GM19025 (cell line): ENCODE measurements at regions not wholly inside any gene's neighbourhood (a gene's known extent, or its start where the extent isn't known, plus 50 kb on each side); places are given as distances from the start of the nearest gene placed in this dataset.
"Not testable (repeated sequence)": the region's sequence is repeated elsewhere in the genome, so short reads cannot be mapped to it uniquely, and the experiment has no call there.

Source experiments
- ATAC-seq: cut with Tn5 transposase; IDR thresholded peaks from one replicate; pipeline ENCODE4 v1.9.1; 2021; ENCODE audit warnings: mild to moderate bottlenecking, low read depth, moderate library complexity; ENCODE audit not compliant: unreplicated experiment

DNA sequence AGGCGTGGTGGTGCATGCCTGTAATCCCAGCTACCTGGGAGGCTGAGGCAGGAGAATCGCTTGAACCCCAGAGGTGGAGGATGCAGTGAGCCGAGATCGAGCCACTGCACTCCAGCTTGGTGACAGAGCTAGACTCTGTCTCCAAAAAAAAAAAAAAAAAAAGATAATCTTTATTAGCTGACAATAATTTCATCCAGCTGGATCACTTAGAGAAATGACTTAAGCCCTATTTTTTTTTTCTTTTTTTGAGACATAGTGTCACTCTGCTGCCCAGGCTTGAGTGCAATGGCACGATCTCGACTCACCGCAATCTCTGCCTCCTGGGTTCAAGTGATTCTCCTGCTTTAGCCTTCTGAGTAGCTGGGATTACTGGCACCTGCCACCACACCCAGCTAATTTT, 51.6 kb upstream of the MAP4K4 start:
- ATAC-seq, result not testable (repeated sequence)

GRCh38 chr2:101644842-101645383, 52.6 kb upstream of the MAP4K4 start:
- no peak for ATAC-seq

- no peak for ATAC-seq
These were observed 54.4 kb upstream of the MAP4K4 start for GRCh38 chr2:101643004-101643524.

GRCh38 chr2:101638817-101639605, 58.5 kb upstream of the MAP4K4 start:
- ATAC-seq, result no peak

DNA sequence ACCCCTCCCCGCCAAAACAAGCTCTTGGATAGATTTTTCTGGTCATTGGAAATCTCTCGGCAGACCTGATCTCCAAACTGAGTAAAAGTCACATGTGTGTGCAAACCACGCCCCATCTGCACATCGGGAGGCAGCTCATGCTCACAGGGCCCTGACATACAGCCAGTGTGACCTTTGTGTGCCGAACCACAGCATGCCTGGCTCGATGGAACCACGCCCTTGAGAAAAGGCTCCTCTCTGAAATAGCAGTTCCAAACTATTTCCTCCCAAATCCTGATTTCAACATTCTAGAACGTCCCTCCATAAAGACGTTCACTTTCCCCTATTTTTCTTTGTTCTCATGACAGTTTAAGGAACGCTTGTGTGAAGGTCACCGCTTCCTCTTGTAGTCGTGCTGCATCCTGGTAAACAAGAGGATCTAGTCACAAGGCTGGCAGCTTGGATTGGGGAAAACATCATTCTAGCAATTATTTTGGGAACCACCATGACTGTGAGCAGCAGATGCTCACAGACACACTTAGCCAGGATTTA, 59.3 kb upstream of the MAP4K4 start:
- ATAC-seq, result no peak

DNA sequence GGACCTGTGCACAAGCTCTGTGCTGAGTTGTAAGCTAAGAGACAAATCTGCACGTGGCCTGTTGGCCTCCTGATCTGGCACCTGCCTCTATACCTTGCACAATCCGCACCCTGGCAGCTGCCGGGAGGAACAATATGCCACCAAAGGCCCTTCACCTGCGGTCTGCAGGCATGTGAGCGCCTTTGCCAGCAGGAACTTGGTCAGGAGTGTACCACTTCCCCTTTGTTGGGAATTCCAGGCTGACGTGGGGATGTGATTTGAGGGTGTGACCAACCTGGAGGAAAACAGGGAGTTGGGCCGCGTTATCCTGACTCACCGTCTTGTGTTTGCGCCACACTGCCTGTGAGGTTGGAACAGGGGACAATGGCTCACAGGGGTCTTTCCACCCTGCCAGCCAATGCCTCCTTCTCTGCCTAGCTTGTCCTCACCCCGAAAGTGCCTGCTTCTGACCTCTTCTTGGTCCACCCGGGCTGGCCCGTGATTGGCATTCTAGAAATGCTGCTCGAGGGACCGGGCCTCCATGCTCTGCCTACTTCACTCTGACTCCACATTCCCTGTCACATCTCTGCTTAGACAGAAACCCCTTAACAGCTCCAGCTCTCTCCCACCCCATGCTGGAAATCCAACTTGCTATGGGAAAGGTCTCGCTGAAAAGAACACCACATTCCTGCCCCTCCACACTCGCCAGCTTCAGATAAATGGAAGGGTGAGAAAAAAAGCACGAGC, 67.1 kb upstream of the MAP4K4 start:
- ATAC-seq, result no peak

GRCh38 chr2:101628030-101628392, 69.5 kb upstream of the MAP4K4 start:
- ATAC-seq, result no peak

- ATAC-seq, result no peak
These were observed 70.0 kb upstream of the MAP4K4 start for GRCh38 chr2:101627285-101628029.

DNA sequence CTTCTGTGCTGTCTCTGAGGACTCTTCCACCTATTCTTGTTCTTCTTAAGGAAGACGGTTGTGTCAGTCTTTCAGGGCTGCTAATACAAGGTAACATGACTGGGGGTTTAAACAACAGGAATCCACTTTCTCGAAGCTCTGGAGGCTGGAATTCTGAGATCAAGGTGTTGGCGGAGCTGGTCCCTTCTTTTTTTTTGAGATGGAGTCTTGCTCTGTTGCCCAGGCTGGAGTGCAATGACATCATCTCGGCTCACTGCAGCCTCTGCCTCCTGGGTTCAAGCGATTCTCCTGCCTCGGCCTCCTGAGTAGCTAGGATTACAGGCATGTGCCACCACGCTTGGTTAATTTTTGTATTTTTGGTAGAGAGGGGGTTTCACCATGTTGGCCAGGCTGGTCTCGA, 71.7 kb upstream of the MAP4K4 start:
- not testable (repeated sequence) for ATAC-seq

GRCh38 chr2:101625387-101625786, 72.1 kb upstream of the MAP4K4 start:
- ATAC-seq, result no peak

DNA sequence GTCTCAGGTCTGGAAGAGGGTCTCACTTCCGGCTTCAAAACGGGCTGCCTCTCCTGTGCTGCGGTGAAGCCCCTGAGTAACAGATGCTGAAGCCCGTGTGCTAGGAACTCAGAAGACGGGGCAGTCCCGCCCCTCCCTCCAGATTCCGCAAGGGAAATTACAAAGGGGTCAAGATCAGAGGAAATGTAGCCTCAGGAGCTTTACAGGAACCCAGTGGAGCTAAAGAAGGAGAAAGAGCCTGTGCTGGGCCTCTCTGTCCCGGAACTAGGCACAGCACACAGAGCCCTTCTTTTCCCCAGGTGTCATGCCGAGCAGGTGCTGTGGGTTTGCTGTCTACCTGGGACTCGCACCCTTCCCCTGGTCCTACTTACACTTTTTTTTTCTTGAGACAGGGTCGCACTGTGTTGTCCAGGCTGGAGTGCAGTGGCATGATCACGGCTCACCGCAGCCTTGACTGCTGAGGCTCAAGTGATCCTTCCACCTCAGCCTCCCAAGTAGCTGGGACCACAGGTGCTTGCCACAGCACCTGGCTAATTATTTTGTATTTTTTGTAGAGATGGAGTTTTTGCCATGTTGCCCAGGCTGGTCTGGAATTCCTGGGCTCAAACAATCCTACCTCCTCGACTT, 72.7 kb upstream of the MAP4K4 start:
- no peak for ATAC-seq

- ATAC-seq, result peak; percentile 57
These were observed 74.4 kb upstream of the MAP4K4 start for GRCh38 chr2:101623031-101623521.

GRCh38 chr2:101622210-101623030, 75.1 kb upstream of the MAP4K4 start:
- ATAC-seq, result peak; percentile 81

DNA sequence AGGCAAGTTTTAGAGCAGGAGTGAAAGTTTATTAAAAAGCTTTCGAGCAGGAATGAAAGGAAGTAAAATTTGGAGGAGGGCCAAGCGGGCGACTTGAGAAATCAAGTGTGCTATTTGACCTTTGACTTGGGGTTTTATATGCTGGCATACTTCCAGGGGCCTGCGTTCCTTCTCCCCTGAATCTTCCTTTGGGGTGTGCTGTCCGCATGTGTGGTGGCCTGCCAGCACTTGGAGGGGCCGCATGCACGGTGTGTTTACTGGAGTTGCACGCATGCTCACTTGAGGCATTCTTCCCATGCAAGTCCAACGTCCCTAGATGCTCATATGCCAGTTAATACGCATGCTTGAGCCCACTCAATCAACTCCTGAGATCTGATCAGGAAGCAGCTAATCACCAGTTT, 78.3 kb upstream of the MAP4K4 start:
- no peak for ATAC-seq

DNA sequence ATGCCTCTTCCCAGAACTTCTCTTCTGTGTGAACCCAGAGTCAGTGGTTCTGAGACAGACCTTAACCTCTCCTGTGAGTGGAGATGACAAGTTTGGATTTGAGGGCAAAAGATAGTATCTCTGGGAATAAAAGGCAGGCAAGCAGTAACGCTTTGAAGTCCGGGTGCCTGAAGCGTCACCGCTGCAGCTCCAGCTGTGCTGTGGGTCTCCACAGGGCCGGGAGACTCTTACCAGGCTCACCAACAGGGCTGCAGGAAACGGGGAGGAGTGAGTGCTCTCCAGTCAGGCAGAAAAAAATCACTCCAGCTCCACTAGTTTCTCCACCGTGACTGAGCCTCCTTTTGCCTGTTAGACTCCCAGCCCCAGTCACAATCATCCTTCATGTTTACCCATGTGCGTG, 79.7 kb upstream of the MAP4K4 start:
- no peak for ATAC-seq

DNA sequence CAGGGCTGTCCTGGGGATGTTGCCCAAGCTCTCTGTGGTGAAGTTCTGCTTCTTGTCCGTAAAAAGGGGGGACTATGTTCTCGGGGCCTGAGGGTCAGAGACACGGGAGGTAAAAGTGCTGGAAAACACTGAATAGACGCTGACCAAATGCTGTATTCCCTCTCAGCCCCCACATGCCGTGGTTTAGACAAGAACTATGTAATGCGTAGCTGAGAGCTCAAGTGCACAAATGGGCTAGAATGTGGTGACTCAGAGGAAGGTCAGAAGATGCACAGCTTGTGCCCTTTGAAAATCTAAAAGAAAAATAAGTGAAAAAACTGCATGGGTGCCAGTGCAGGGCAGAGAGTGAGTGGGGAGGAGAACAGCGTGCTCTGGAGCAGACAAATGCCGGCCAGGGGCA, 80.3 kb upstream of the MAP4K4 start:
- ATAC-seq, result no peak

DNA sequence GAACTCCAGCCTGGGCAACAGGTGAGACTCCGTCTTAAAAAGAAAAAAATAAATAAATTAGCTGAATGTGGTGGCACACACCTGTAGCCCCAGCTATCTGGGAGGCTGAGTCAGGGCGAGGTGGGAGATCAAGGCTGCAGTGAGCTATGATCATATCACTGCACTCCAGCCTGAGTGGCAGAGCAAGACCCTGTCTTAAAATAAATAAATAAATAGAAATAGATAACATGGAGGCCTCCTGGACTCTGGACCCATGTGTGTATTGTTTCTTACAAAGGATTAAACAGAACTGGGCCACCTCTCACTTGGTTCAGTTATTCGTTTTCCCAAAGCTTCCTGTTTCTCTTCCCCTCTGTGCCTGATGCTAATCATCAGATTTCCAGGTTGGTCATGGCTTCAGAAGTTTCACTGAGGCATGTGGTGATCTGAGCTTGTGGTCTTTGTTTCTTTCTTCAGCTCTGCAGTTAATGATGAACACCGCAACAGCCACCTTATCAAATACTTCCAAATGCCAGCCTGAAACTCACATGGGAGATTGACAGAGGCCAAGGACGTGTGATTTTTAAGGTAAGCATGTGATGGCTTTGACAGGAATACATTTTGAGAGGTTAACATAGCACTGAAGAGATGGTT, 83.3 kb upstream of the MAP4K4 start:
- ATAC-seq, result no peak

GRCh38 chr2:101613056-101613704, 84.3 kb upstream of the MAP4K4 start:
- no peak for ATAC-seq
